Mammary epithelial cell (primary cell): ENCODE measurements at regions not wholly inside any gene's neighbourhood (a gene's known extent, or its start where the extent isn't known, plus 50 kb on each side); places are given as distances from the start of the nearest gene placed in this dataset.

Source experiments
- EZH2 ChIP-seq: IDR thresholded peaks from 2 replicates; pipeline ENCODE4 v1.6.1; 2012; ENCODE audit warnings: low read length, inconsistent platforms, borderline replicate concordance
- TF ChIP-seq, protein P1 (sequence below), 2 donors: IDR thresholded peaks in 1 of 2; conservative IDR thresholded peaks in 1 of 2; 2 replicates each; pipeline ENCODE4 v1.5.1; 2011 to 2012; ENCODE audit warnings: inconsistent platforms in 2 of 2, low read length in 2 of 2, mild to moderate bottlenecking in 2 of 2, control low read depth in 1 of 2, low read depth in 1 of 2; ENCODE audit not compliant: insufficient read depth in 1 of 2; ENCODE audit errors: extremely low read depth in 1 of 2

DNA sequence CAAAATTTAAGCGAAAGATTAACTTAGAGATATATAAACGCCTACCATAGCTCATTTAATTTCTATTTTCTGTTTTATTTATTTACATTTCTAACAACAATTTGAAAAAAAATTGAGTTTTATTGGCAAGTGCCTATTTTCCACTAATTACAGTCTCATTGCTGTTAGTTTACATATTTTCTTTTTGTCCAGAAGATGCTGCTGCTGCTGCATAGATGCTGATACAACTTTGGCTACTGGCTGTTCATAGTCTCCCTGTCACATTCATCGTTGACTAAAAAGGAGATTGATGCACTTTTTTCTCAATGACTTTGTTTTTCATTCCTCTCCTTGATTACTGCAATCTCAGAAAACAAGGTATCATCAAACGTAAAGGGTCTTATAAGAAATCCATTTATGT lies 235.4 kb downstream of the CDH9 start:
- TF ChIP-seq, protein P1, sequence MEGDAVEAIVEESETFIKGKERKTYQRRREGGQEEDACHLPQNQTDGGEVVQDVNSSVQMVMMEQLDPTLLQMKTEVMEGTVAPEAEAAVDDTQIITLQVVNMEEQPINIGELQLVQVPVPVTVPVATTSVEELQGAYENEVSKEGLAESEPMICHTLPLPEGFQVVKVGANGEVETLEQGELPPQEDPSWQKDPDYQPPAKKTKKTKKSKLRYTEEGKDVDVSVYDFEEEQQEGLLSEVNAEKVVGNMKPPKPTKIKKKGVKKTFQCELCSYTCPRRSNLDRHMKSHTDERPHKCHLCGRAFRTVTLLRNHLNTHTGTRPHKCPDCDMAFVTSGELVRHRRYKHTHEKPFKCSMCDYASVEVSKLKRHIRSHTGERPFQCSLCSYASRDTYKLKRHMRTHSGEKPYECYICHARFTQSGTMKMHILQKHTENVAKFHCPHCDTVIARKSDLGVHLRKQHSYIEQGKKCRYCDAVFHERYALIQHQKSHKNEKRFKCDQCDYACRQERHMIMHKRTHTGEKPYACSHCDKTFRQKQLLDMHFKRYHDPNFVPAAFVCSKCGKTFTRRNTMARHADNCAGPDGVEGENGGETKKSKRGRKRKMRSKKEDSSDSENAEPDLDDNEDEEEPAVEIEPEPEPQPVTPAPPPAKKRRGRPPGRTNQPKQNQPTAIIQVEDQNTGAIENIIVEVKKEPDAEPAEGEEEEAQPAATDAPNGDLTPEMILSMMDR (conservative IDR thresholded peaks at IDR 0.05 in 1 of 2, IDR thresholded peaks at IDR 0.05 in 1 of 2; ENCODE audit: extremely low read depth in 1 of 2, insufficient read depth in 1 of 2, low read depth in 1 of 2, low read length in 2 of 2): no peak
- no peak for TF ChIP-seq EZH2
